Ovary (tissue), 3 donors: ENCODE measurements at regions not wholly inside any gene's neighbourhood (a gene's known extent, or its start where the extent isn't known, plus 50 kb on each side); places are given as distances from the start of the nearest gene placed in this dataset.

Experiments used
- CTCF ChIP-seq, 3 donors: fragments of 450-650 bp in 2 of 3; fragments of 200-600 bp in 1 of 3; IDR thresholded peaks; one replicate each; pipeline versions ENCODE4 v1.5.1 to v1.8.0; 2016 to 2022; ENCODE audit warnings: antibody characterized with exemption in 3 of 3, mild to moderate bottlenecking in 1 of 3
- POLR2A ChIP-seq: fragments of 450-650 bp; IDR thresholded peaks from one replicate; pipeline ENCODE4 v1.6.1; 2017; ENCODE audit warnings: antibody characterized with exemption, mild to moderate bottlenecking, moderate library complexity
- donor health status: DM: no; HTN: no; CAD: no.

- TF ChIP-seq CTCF (IDR thresholded peaks at IDR 0.05) (no peak), POLR2A (no peak)
These were observed 414.5 kb downstream of the PCNX1 start for GRCh38 chr14:71321574-71322315.
